Heart left ventricle (tissue), 13 donors: ENCODE measurements at regions not wholly inside any gene's neighbourhood (a gene's known extent, or its start where the extent isn't known, plus 50 kb on each side); places are given as distances from the start of the nearest gene placed in this dataset.

Source experiments
- POLR2A ChIP-seq, 2 donors: fragments of 450-650 bp; IDR thresholded peaks; one replicate each; pipeline ENCODE4 v1.6.1; 2017; ENCODE audit warnings: antibody characterized with exemption in 2 of 2, mild to moderate bottlenecking in 2 of 2, moderate library complexity in 2 of 2
- TF ChIP-seq, protein P1 (sequence below), 12 donors: fragments of 200-600 bp; sonication (generic) in 4 of 12; IDR thresholded peaks; one replicate each; pipeline versions ENCODE4 v1.5.0 to v1.8.0; 2018 to 2022; ENCODE audit warnings: antibody characterized with exemption in 12 of 12, mild to moderate bottlenecking in 5 of 12
- donor health status: ischemic (EF 13 %, LVEDD 7.1; RV severe dilation, severe dysfunction).
- donor health status: DM: no; HTN: yes; CAD: no.
- donor health status: DM: no; HTN: no; CAD: no.
- donor health status: ischemic (EF 25% LVEDD 6.9; RV normal size, moderate dysfunction).
- donor health status: ischemic (EF 25% LVEDD 5.7; RV mildly dilated, moderate dysfunction).
- donor health status: ischemic (EF 35%, LVEDD 5.7; RV mildly dilated, moderate dysfunction).
- donor health status: nonischemic (EF 11% LVEDD 7.7; RV severe dilation, severe dysfunction).
- donor health status: DM: yes; HTN: yes; CAD: no.
- donor health status: PGD.
- donor health status: ischemic (EF 29% LVEDD 5.4; RV normal size, mild dysfunction).
- donor health status: nonischemic (EF 23%, LVEDD 6.1; RV moderate dilation, normal function).

DNA sequence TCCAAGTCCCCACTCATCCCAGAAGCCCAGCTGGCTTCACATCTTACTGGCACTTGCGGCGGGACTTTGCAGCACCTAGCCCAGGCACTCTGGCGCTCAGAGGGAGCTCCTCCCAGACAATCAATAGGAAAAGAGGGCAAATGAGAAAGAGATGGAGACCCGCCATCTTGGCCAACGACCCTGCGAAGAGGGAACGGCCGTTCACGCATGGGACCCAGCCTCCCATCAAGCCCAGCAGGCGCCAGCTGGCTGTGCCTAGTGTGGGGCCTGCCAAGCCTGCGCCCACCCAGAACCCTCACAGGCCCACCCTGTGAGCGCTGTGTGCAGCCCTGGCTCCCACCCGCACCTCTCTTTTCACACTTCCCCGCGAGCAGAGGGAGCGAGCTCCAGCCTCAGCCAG is 317.8 kb upstream of the SPRY2 start:
- TF ChIP-seq, protein P1, sequence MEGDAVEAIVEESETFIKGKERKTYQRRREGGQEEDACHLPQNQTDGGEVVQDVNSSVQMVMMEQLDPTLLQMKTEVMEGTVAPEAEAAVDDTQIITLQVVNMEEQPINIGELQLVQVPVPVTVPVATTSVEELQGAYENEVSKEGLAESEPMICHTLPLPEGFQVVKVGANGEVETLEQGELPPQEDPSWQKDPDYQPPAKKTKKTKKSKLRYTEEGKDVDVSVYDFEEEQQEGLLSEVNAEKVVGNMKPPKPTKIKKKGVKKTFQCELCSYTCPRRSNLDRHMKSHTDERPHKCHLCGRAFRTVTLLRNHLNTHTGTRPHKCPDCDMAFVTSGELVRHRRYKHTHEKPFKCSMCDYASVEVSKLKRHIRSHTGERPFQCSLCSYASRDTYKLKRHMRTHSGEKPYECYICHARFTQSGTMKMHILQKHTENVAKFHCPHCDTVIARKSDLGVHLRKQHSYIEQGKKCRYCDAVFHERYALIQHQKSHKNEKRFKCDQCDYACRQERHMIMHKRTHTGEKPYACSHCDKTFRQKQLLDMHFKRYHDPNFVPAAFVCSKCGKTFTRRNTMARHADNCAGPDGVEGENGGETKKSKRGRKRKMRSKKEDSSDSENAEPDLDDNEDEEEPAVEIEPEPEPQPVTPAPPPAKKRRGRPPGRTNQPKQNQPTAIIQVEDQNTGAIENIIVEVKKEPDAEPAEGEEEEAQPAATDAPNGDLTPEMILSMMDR (IDR thresholded peaks at IDR 0.05) = no peak
- no peak for TF ChIP-seq POLR2A (IDR thresholded peaks at IDR 0.05)
